GM23338 (cell line): ENCODE measurements at regions not wholly inside any gene's neighbourhood (a gene's known extent, or its start where the extent isn't known, plus 50 kb on each side); places are given as distances from the start of the nearest gene placed in this dataset.
A peak's percentile ranks its signal among the peaks of the same experiment; 100 is the strongest.

Source experiments
- ATAC-seq: fragments of 200-7000 bp; cut with Tn5 transposase; 3 replicates; pipeline ENCODE4 v1.9.1; 2020
- DNase-seq: peaks from one replicate; pipeline ENCODE4 v3.0.0-alpha.2; 2015; ENCODE audit warnings: low spot score
- H2AFZ ChIP-seq: fragments of 200-600 bp; sonication (generic); 2 replicates; pipeline ENCODE4 v1.8.0; 2016; ENCODE audit warnings: antibody characterized with exemption, mild to moderate bottlenecking, moderate library complexity
- H3F3A ChIP-seq: fragments of 200-600 bp; sonication (generic); replicated peaks from 2 replicates; pipeline ENCODE4 v1.8.0; 2017; ENCODE audit warnings: antibody characterized with exemption, mixed run types, low read depth
- H3K27ac ChIP-seq: fragments of 200-600 bp; sonication (generic); 2 replicates; pipeline ENCODE4 v1.6.1; 2016; ENCODE audit warnings: low read depth
- H3K27me3 ChIP-seq: fragments of 200-600 bp; sonication (generic); 2 replicates; pipeline ENCODE4 v1.8.0; 2016; ENCODE audit warnings: mild to moderate bottlenecking, mixed run types, moderate library complexity; ENCODE audit not compliant: insufficient read depth
- H3K36me3 ChIP-seq: fragments of 200-600 bp; sonication (generic); 2 replicates; pipeline ENCODE4 v1.8.0; 2016; ENCODE audit warnings: mild to moderate bottlenecking; ENCODE audit not compliant: insufficient read depth
- H3K4me1 ChIP-seq: fragments of 200-600 bp; sonication (generic); 2 replicates; pipeline ENCODE4 v1.8.0; 2016; ENCODE audit warnings: mild to moderate bottlenecking, moderate library complexity; ENCODE audit not compliant: insufficient read depth
- H3K4me2 ChIP-seq: fragments of 200-600 bp; sonication (generic); 2 replicates; pipeline ENCODE4 v1.7.1; 2017; ENCODE audit warnings: mixed run types
- H3K4me3 ChIP-seq: fragments of 200-600 bp; sonication (generic); 2 replicates; pipeline ENCODE4 v1.6.1; 2016; ENCODE audit warnings: mixed run types
- H3K79me2 ChIP-seq: fragments of 200-600 bp; sonication (generic); replicated peaks from 2 replicates; pipeline ENCODE4 v1.8.0; 2017; ENCODE audit warnings: mild to moderate bottlenecking; ENCODE audit not compliant: insufficient read depth
- H3K9me2 ChIP-seq: fragments of 200-600 bp; sonication (generic); 2 replicates; pipeline ENCODE4 v1.8.0; 2017; ENCODE audit not compliant: insufficient read depth
- H4K20me1 ChIP-seq: fragments of 200-600 bp; sonication (generic); replicated peaks from 2 replicates; pipeline ENCODE4 v1.8.0; 2017; ENCODE audit warnings: mild to moderate bottlenecking; ENCODE audit not compliant: insufficient read depth
- H3K27ac Mint-ChIP-seq: 2 replicates; pipeline ENCODE4 v1.8.0; 2020; ENCODE audit warnings: inconsistent platforms, mild to moderate bottlenecking, moderate library complexity, mixed read lengths
- H3K27me3 Mint-ChIP-seq: 3 replicates; pipeline ENCODE4 v1.8.0; 2022; ENCODE audit warnings: low read depth, mild to moderate bottlenecking, moderate library complexity, mixed read lengths, inconsistent platforms; ENCODE audit not compliant: insufficient read depth, poor library complexity
- H3K36me3 Mint-ChIP-seq: 3 replicates; pipeline ENCODE4 v1.8.0; 2021; ENCODE audit warnings: low read depth, mild to moderate bottlenecking, inconsistent platforms, moderate library complexity, mixed read lengths
- H3K4me1 Mint-ChIP-seq: 3 replicates; pipeline ENCODE4 v1.8.0; 2020; ENCODE audit warnings: mild to moderate bottlenecking, inconsistent platforms, mixed read lengths
- H3K4me3 Mint-ChIP-seq: 3 replicates; pipeline ENCODE4 v1.8.0; 2021; ENCODE audit warnings: moderate library complexity, mild to moderate bottlenecking, inconsistent platforms, mixed read lengths
- H3K9me3 Mint-ChIP-seq: 3 replicates; pipeline ENCODE4 v1.8.0; 2020; ENCODE audit warnings: moderate library complexity, mild to moderate bottlenecking, inconsistent platforms, mixed read lengths
- ETS1 ChIP-seq: IDR thresholded peaks from 2 replicates; pipeline ENCODE4 v1.6.1; 2016; ENCODE audit warnings: antibody characterized with exemption
- EZH2 ChIP-seq: fragments of 200-600 bp; sonication (generic); IDR thresholded peaks from one replicate; pipeline ENCODE4 v1.8.0; 2017; ENCODE audit warnings: antibody characterized with exemption, mild to moderate bottlenecking, low read depth; ENCODE audit not compliant: unreplicated experiment
- EZH2phosphoT487 ChIP-seq: fragments of 200-600 bp; sonication (generic); IDR thresholded peaks from one replicate; pipeline ENCODE4 v1.8.1; 2018; ENCODE audit warnings: antibody characterized with exemption; ENCODE audit not compliant: unreplicated experiment
- JUNB ChIP-seq: IDR thresholded peaks from one replicate; pipeline ENCODE4 v1.6.1; 2016; ENCODE audit warnings: antibody characterized with exemption; ENCODE audit not compliant: unreplicated experiment
- NANOG ChIP-seq: IDR thresholded peaks from 2 replicates; pipeline ENCODE4 v1.6.1; 2016; ENCODE audit warnings: antibody characterized with exemption, borderline replicate concordance
- POLR2AphosphoS5 ChIP-seq: IDR thresholded peaks from 2 replicates; pipeline ENCODE4 v1.6.1; 2016; ENCODE audit warnings: antibody characterized with exemption, low read depth
- ZNF462 ChIP-seq: fragments of 250-450 bp; sonication (Bioruptor Pico); IDR thresholded peaks from 2 replicates; pipeline ENCODE4 v1.5.0; 2020; ENCODE audit warnings: mild to moderate bottlenecking, moderate library complexity

- Histone ChIP-seq H2AFZ (peak overlapping the region; percentile 38; the same call in 1 of the 2 replicates), H3K4me1 (no peaks in the 10 kb centered on the region), H3K27ac (no peak overlapping the region), H3F3A (no peaks in the 10 kb centered on the region), H3K4me3 (no peak overlapping the region), H3K27me3 (no peaks in the 10 kb centered on the region), H3K79me2 (no peaks in the 10 kb centered on the region), H3K9me2 (peaks cover 15% of the 10 kb centered on the region; the same call in 1 of the 2 replicates), H3K4me2 (no peak overlapping the region), H3K36me3 (no peaks in the 10 kb centered on the region), H4K20me1 (no peaks in the 10 kb centered on the region)
- Mint-ChIP-seq H3K27ac (no peak overlapping the region), H3K9me3 (peaks cover 22% of the 10 kb centered on the region), H3K27me3 (peaks cover 2% of the 10 kb centered on the region), H3K4me1 (no peaks in the 10 kb centered on the region), H3K36me3 (peaks cover 17% of the 10 kb centered on the region; the same call in 2 of the 3 replicates), H3K4me3 (no peak overlapping the region)
- TF ChIP-seq ZNF462 (CRISPR knock-in tag) (no peak), EZH2phosphoT487 (no peak), EZH2 (no peak), NANOG (no peak), POLR2AphosphoS5 (no peak), ETS1 (no peak), JUNB (no peak)
- no peak for ATAC-seq
- no peak for DNase-seq
Observed at GRCh38 chr6:164337024-164337924, 922.8 kb downstream of the QKI start.
